Right atrium auricular region (tissue), 2 donors: ENCODE measurements at regions not wholly inside any gene's neighbourhood (a gene's known extent, or its start where the extent isn't known, plus 50 kb on each side); places are given as distances from the start of the nearest gene placed in this dataset.
A peak's percentile ranks its signal among the peaks of the same experiment; 100 is the strongest.

ENCODE experiments used
- DNase-seq: peaks from one replicate; pipeline ENCODE4 v3.0.0-alpha.2; 2019; ENCODE audit warnings: low spot score
- H3K27ac ChIP-seq, 2 donors: fragments of 200-600 bp; sonication (generic); 1 replicate in 1 of 2; 2 replicates in 1 of 2; pipeline ENCODE4 v1.5.1; 2016 to 2019
- H3K27me3 ChIP-seq, 2 donors: fragments of 200-600 bp; sonication (generic); one replicate each; pipeline versions ENCODE4 v1.5.1 to v1.6.0; 2017 to 2019
- H3K36me3 ChIP-seq: fragments of 200-600 bp; sonication (generic); one replicate; pipeline ENCODE4 v1.5.1; 2016
- H3K4me1 ChIP-seq, 2 donors: fragments of 200-600 bp; sonication (generic); one replicate each; pipeline versions ENCODE4 v1.5.1 to v1.6.0; 2017 to 2019
- H3K4me3 ChIP-seq, 2 donors: fragments of 200-600 bp; sonication (generic); 1 replicate in 1 of 2; 2 replicates in 1 of 2; pipeline ENCODE4 v1.5.1; 2017 to 2019; ENCODE audit warnings: mild to moderate bottlenecking in 1 of 2, moderate library complexity in 1 of 2
- H3K9me3 ChIP-seq, 2 donors: fragments of 200-600 bp; sonication (generic); one replicate each; pipeline ENCODE4 v1.5.1; 2019
- CTCF ChIP-seq, 2 donors: fragments of 200-600 bp; sonication (generic); IDR thresholded peaks; one replicate each; pipeline ENCODE4 v1.5.1; 2019; ENCODE audit warnings: antibody characterized with exemption in 2 of 2

GRCh38 chr19:32231691-32232090, 113.7 kb upstream of the ZNF507 start:
- DNase-seq = peak; percentile 42
- H3K4me3 ChIP-seq = no peak overlapping the region
- H3K36me3 ChIP-seq = no peaks in the 10 kb centered on the region
- no peaks in the 10 kb centered on the region for H3K9me3 ChIP-seq
- no peak for TF ChIP-seq CTCF (IDR thresholded peaks at IDR 0.05)
- H3K4me1 ChIP-seq = no peaks in the 10 kb centered on the region
- H3K27me3 ChIP-seq = no peaks in the 10 kb centered on the region
- H3K27ac ChIP-seq = no peak overlapping the region

GRCh38 chr19:32232449-32232848, 113.0 kb upstream of the ZNF507 start:
- Histone ChIP-seq H3K9me3 (no peaks in the 10 kb centered on the region), H3K4me1 (no peaks in the 10 kb centered on the region), H3K27ac (no peak overlapping the region), H3K27me3 (no peaks in the 10 kb centered on the region), H3K36me3 (no peaks in the 10 kb centered on the region), H3K4me3 (no peak overlapping the region)
- peak; percentile 23 for DNase-seq
- TF ChIP-seq CTCF (IDR thresholded peaks at IDR 0.05) = no peak

GRCh38 chr19:32233091-32233490, 112.3 kb upstream of the ZNF507 start:
- no peak overlapping the region for H3K27ac ChIP-seq
- no peak for TF ChIP-seq CTCF (IDR thresholded peaks at IDR 0.05)
- H3K4me3 ChIP-seq = no peak overlapping the region
- no peaks in the 10 kb centered on the region for H3K27me3 ChIP-seq
- peak; percentile 38 for DNase-seq
- no peaks in the 10 kb centered on the region for H3K4me1 ChIP-seq
- H3K36me3 ChIP-seq = no peaks in the 10 kb centered on the region
- no peaks in the 10 kb centered on the region for H3K9me3 ChIP-seq

- Histone ChIP-seq H3K27me3 (no peaks in the 10 kb centered on the region), H3K27ac (no peak overlapping the region), H3K4me3 (no peak overlapping the region), H3K36me3 (no peaks in the 10 kb centered on the region), H3K9me3 (no peaks in the 10 kb centered on the region), H3K4me1 (no peaks in the 10 kb centered on the region)
- TF ChIP-seq CTCF (IDR thresholded peaks at IDR 0.05) = no peak
- peak; percentile 48 for DNase-seq
Measured at GRCh38 chr19:32233885-32234284, 111.5 kb upstream of the ZNF507 start.

- no peaks in the 10 kb centered on the region for H3K4me1 ChIP-seq
- no peaks in the 10 kb centered on the region for H3K36me3 ChIP-seq
- H3K27me3 ChIP-seq = no peaks in the 10 kb centered on the region
- DNase-seq = no peak
- no peak overlapping the region for H3K27ac ChIP-seq
- H3K9me3 ChIP-seq = no peaks in the 10 kb centered on the region
- TF ChIP-seq CTCF (IDR thresholded peaks at IDR 0.05) = no peak
- no peak overlapping the region for H3K4me3 ChIP-seq
Measured at GRCh38 chr19:32234663-32235217, 110.7 kb upstream of the ZNF507 start.

GRCh38 chr19:32238076-32238475, 107.3 kb upstream of the ZNF507 start:
- no peak overlapping the region for H3K4me3 ChIP-seq
- TF ChIP-seq CTCF (IDR thresholded peaks at IDR 0.05) = no peak
- no peaks in the 10 kb centered on the region for H3K9me3 ChIP-seq
- no peaks in the 10 kb centered on the region for H3K27me3 ChIP-seq
- H3K27ac ChIP-seq = no peak overlapping the region
- H3K36me3 ChIP-seq = no peaks in the 10 kb centered on the region
- no peaks in the 10 kb centered on the region for H3K4me1 ChIP-seq
- peak; percentile 32 for DNase-seq
